ENCODE measurements at regions not wholly inside any gene's neighbourhood (a gene's known extent, or its start where the extent isn't known, plus 50 kb on each side); places are given as distances from the start of the nearest gene placed in this dataset.

DNA sequence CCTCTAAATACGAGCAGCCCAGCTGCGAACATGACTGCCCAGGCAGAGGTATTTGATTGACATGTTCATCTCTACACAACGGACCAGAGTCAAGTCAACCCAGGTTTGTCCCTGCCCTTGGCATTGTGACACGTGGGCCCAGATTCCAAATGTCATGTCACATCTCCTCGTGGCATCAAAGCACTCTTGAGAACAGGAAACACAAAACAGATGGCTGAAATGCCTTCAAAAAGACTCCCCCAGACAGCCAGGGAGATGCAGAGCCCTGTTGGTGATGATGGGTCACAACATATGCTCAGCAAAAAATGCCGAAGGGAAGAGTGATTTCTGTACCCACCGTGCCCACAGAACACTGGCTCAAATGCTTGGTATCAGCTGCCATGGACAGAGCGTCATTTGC is 337.8 kb upstream of the DAB1 start:
- no peaks in the 10 kb centered on the region for H3K36me3 Mint-ChIP-seq (ENCODE audit: low read depth)
- TF ChIP-seq CTCF (IDR thresholded peaks at IDR 0.05): no peak
- no peaks in the 10 kb centered on the region for H3K4me1 Mint-ChIP-seq
- H3K4me3 Mint-ChIP-seq: no peak overlapping the region
- H3K27me3 Mint-ChIP-seq (ENCODE audit: low read depth, poor library complexity): peaks cover 6% of the 10 kb centered on the region
- H3K9me3 Mint-ChIP-seq: no peaks in the 10 kb centered on the region
- DNase-seq: no peak
- H3K27ac Mint-ChIP-seq: no peak overlapping the region

DNA sequence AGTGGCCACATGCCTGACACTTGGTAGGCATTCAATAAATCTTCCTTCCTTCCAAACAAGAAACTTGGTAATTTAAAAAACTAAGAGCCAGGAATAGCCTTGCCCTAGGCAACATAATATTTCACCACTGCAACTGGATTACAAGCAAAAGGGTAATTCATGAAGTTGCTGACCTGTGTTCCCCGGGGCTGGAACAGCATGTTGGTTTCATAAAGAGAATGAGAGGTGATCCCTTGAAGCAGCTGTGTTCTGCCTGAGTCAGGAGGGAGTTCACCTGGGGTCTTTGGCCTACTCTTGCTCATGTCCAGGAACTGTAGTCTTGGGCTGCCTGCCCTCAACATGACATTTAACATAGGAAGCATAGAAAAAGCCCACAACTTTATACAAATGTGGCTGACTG is 329.0 kb upstream of the DAB1 start:
- H3K36me3 Mint-ChIP-seq (ENCODE audit: low read depth): no peaks in the 10 kb centered on the region
- no peak for DNase-seq
- no peak for TF ChIP-seq CTCF (IDR thresholded peaks at IDR 0.05)
- H3K4me3 Mint-ChIP-seq: no peak overlapping the region
- H3K27ac Mint-ChIP-seq: no peak overlapping the region
- H3K9me3 Mint-ChIP-seq: no peaks in the 10 kb centered on the region
- H3K4me1 Mint-ChIP-seq: no peaks in the 10 kb centered on the region
- peaks cover 3% of the 10 kb centered on the region for H3K27me3 Mint-ChIP-seq (ENCODE audit: low read depth, poor library complexity)

- Mint-ChIP-seq H3K27ac (no peak overlapping the region), H3K4me3 (no peak overlapping the region), H3K36me3 (ENCODE audit: low read depth) (no peaks in the 10 kb centered on the region), H3K9me3 (no peaks in the 10 kb centered on the region), H3K27me3 (ENCODE audit: low read depth, poor library complexity) (peaks cover 10% of the 10 kb centered on the region), H3K4me1 (no peaks in the 10 kb centered on the region)
- no peak for TF ChIP-seq CTCF (IDR thresholded peaks at IDR 0.05)
- DNase-seq: no peak
Measured at GRCh38 chr1:57748719-57749118, 324.9 kb upstream of the DAB1 start.

DNA sequence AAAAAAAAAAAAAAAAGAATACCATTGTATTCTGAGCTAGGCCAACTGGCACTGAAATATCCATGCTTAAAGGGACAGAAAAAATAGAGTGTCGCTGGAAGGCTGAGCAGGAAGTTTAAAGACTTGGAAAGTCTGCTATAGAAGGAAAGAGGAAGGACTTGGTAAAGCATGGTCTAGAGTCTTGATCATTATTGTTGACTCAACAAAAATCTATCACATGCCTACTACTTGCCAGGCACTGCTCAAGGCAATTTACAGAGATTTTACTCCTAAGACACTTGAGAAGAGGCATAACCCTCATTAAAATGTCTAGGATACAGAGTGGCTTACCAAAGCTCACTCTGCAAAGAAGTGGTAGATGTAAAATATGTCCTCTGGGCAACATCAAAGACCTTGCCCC is 324.0 kb upstream of the DAB1 start:
- TF ChIP-seq CTCF (IDR thresholded peaks at IDR 0.05): no peak
- no peak for DNase-seq
- H3K4me1 Mint-ChIP-seq: no peaks in the 10 kb centered on the region

GRCh38 chr1:57741521-57741920 is 317.7 kb upstream of the DAB1 start:
- Mint-ChIP-seq H3K27ac (no peak overlapping the region), H3K4me3 (no peak overlapping the region), H3K27me3 (ENCODE audit: low read depth, poor library complexity) (peaks cover 6% of the 10 kb centered on the region), H3K4me1 (no peaks in the 10 kb centered on the region), H3K36me3 (ENCODE audit: low read depth) (no peaks in the 10 kb centered on the region), H3K9me3 (no peaks in the 10 kb centered on the region)
- DNase-seq: no peak
- no peak for TF ChIP-seq CTCF (IDR thresholded peaks at IDR 0.05)

More for the DNA sequence above, 324.0 kb upstream of the DAB1 start:
- Mint-ChIP-seq H3K27me3 (ENCODE audit: low read depth, poor library complexity) (peaks cover 10% of the 10 kb centered on the region), H3K9me3 (no peaks in the 10 kb centered on the region), H3K36me3 (ENCODE audit: low read depth) (no peaks in the 10 kb centered on the region), H3K27ac (no peak overlapping the region), H3K4me3 (no peak overlapping the region)

DNA sequence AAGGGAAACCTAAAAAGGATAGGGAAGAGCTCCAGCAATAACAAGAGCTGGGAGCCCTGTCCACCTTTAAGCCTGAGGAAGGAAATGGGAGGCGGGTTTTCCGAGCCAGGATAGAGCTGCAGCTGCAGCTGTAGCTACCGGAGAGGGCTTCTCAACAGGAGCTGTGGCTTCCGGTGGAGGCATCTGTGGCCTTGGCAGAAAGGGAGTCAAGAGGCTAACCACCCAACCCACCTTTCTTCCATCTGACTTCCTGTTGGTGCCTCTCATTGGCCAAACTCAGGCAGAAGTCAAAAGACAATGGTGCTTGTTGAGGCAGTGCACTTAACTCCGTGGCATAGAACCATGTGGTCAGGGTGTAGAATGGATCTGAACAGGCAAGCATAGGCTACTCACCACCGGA is 313.1 kb upstream of the DAB1 start:
- no peak for DNase-seq
- TF ChIP-seq CTCF (IDR thresholded peaks at IDR 0.05): no peak
- no peak overlapping the region for H3K4me3 Mint-ChIP-seq
- no peaks in the 10 kb centered on the region for H3K36me3 Mint-ChIP-seq (ENCODE audit: low read depth)
- no peak overlapping the region for H3K27ac Mint-ChIP-seq
- H3K9me3 Mint-ChIP-seq: no peaks in the 10 kb centered on the region
- no peaks in the 10 kb centered on the region for H3K27me3 Mint-ChIP-seq (ENCODE audit: low read depth, poor library complexity)
- H3K4me1 Mint-ChIP-seq: no peaks in the 10 kb centered on the region

Data from nephron progenitor cell (in vitro differentiated cells).